ENCODE measurements at regions not wholly inside any gene's neighbourhood (a gene's known extent, or its start where the extent isn't known, plus 50 kb on each side); places are given as distances from the start of the nearest gene placed in this dataset.
"Not testable (repeated sequence)": the region's sequence is repeated elsewhere in the genome, so short reads cannot be mapped to it uniquely, and the experiment has no call there.

DNA sequence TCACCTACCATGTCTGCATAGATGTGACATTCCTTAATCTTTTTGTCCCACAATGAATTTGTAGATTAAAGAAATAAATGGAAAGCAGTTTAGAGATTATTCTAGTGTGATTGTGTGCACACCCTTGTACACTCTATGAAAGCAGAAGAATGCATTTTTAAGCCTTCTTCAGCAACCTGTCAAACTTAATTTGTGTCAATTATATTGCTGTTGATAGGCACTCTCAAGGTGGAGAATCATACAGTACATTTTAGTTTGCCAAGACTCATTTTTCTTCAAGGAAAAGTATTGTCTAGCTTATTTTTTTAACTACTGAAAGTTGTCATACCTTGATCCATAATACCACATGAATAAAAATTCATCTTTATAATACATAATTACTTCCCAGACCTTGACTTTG lies 1898.9 kb downstream of the OLFM4 start:
- no peak for FAIRE-seq

DNA sequence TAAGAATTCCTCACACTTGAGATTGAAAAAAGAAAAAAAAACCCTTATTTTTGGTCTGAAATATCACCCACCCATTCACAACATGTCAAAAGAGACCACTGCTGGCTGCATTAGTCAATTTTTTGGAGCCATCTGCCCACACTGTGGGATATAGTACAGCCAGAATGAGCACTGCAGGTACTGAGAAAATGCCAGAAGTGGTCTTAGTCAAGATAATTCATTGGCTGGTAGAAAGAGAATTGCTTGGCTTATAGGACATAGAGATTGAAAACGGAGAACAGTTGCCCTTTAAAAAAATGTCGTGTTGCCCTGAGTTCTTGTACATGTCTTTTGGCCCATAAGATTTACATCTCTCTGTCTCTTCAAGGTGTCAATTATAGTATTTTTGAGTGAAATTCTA lies 1899.5 kb downstream of the OLFM4 start:
- no peak for FAIRE-seq

DNA sequence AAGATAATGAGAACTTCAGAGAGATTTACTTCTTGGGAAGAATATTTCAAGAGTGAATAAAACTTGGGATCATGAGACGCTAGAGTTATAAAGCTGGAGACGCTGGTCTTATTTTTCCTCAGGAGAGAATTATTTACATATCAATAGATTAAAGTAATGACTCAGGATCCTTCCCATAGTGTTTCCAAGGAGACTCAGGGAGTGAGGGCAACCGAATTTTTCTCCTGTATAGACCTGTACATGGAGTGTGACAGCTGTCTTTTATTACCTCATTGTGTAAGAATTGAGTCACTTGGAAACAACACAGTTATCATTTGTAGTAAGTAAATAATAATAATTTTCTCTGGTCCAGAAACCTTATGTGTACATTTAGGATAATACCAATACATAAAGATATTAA lies 1905.5 kb downstream of the OLFM4 start:
- no peak for FAIRE-seq

DNA sequence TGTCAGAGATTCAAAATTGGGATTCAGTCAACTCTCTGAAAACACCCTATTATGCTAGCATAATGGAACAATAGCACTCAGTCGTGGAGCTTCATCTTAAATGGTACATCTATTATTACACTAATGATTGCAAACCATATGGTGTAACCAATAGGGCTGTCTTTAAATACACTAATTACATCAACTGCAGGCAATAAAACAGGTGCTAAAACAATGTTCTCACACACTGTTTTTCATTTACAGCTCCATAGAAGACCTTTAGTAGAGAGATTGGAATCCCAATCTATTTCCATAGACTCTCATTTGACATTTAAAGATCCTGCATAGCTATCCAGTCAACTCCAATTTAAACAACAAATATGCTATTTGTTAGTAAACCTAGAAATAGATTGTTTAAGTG lies 1917.4 kb downstream of the OLFM4 start:
- no peak for FAIRE-seq

DNA sequence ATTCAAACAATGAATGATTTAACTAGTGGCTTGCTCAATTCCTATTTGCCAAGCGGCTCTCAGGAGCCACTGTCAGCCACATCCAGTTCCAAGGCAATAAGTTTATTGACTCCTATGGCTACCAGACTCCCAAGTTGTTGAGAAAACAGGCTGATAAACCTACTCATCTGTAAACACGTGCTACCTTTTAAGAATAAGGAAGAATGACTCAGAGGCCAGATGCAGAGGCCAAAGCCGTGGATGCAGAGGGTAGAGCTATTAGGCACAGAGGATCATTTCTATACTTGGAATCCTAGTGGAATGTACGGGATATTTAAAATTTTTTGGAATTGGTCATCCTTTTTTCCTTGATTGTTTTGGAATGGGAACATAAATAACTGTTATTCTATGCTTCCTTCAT lies 1921.1 kb downstream of the OLFM4 start:
- no peak for FAIRE-seq

DNA sequence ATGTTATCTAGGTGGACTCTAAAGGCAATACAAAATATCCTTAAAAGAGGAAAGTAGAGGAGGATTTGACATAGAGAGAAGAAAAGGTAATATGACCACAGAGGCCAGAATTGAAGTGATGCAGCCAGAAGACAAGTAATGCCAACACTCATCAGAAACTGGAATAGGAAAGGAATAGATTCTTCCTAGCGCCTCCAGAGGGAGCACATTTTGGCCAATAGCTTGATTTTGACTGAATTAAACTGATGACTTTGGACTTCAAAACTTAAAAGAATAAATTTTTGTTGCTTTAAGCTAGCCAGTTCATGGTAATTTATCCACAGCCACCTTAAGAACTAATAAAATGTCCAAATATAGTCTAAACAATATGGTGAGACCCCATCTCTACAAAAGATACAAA lies 1921.9 kb downstream of the OLFM4 start:
- FAIRE-seq = no peak

DNA sequence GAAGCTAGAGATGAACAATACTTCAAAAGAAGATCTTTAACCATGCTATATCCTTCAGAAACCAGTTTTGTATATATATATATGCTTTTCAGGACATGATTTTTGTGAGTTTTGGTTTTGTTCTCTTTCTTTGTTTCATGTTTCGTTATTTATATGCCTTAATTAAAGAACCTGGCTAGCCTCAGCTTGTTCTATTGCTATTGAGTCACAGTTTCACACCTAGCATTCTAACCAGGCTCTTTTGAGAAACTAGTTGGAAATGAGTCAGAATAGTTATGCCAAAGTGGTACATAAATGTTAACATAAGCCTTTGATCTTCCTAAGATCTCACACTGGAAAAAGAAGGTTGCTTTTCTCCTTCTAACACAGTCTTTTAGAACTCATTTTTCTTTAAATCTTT lies 1925.2 kb downstream of the OLFM4 start:
- no peak for FAIRE-seq

DNA sequence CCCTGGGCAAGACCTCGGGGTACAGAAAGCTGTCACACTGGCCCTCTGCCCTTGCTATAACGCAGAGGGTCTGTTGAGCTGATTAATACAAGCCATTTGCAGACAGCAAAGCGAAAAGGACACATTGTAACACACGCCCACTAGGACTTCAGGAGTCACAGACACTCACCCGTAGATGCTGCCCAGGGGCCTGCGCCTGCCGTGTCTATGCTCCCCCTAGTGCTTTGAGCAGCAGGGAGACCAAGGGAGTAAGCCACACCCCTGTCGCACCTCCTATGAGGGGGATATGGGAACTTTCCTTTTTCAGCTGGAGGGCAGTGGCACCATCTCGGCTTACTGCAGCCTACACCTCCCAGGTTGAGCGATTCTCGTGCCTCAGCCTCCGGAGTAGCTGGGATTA lies 1930.2 kb downstream of the OLFM4 start:
- FAIRE-seq = no peak

DNA sequence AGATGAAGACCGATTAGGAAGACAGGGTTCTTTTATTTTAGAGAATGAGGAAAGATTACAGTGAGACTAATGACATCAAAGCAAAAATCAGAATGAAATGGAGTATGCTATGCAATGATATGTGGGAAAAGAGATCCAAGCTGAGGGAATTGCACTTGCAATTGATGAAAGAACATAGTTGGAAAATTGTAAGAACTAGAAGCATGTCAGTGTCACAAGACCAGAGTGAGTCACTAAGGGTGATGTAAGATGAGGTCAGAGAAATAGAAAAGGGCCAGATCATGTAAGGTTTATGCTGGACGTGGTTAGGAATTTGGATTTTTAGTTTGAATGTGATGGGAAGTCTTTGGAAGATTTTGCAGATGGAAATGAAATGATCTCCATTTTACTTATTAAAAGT lies 1937.3 kb downstream of the OLFM4 start:
- FAIRE-seq = no peak

DNA sequence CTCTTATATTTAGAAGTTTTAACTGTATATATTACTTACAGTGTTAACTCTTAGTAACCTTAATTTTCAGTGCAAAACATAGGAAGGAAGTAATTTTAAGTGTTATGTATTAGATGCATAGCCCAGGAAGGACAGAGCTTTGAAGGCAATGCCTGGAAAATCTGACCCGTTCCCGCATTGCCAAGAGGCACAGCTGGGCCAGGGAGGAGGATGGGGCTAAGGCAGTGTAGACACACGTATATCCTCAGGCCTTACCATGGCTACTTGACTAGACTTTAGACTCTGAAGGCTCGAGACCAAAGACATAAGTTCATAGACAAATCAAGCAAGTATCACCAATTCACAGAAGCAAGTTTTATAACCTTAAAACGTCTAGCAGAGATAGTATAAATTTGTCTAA lies 1944.2 kb downstream of the OLFM4 start:
- FAIRE-seq = no peak

DNA sequence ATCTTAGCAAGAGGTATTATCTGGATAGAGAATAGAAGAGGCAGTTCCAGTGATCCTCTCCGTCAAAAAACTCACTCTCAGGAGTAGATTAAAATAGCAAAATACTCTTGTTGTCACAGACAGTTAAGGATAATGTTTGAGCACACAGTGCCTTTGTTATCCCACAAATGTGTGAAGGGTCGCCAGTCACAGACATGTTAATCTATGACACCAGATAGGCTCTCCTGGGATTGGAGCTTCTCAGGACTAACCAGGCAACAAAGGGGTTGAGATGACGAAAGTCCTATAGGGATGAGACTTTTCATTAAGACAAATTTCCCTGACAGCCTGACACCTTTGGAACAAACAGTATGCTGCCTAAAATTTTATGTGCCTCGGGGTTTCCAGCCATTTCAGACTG lies 1947.1 kb downstream of the OLFM4 start:
- no peak for FAIRE-seq

DNA sequence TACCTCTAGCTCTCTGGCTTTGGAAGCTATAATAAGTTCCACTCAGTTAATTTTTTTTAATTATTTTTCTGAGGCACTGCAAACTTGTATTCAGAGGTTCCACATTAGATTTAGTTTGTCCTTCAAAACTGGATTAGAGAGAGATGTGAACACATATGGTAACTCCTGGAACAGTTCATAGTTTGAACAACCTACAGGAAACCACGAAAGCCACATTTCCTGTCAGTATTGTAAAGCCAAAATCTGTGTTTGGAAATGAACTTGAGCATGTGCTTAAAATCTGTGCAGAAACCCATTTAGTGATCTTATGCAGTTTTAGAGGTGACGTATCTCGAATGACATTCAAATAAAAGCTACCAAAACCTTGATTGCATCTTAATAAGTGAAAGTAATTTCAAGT lies 1952.0 kb downstream of the OLFM4 start:
- no peak for FAIRE-seq

DNA sequence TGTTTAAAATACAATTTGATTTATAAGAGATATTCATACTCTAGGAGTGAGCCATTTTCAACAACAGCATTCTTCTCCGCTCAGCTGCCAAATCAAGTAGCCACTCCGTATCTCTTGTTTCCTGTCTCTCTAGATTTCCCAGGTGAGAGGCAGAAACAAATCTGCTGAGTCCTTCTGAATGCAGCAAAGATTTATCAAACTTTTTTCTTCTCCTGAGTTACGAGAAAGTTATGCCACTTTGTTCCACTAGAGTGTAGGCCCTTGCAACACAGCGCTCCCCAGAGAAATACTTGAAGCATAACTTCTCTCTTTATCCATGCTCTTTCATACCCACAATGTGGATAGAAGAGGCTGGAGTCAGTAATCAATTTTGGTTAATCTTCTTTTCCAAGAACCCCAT lies 1960.8 kb downstream of the OLFM4 start:
- no peak for FAIRE-seq

DNA sequence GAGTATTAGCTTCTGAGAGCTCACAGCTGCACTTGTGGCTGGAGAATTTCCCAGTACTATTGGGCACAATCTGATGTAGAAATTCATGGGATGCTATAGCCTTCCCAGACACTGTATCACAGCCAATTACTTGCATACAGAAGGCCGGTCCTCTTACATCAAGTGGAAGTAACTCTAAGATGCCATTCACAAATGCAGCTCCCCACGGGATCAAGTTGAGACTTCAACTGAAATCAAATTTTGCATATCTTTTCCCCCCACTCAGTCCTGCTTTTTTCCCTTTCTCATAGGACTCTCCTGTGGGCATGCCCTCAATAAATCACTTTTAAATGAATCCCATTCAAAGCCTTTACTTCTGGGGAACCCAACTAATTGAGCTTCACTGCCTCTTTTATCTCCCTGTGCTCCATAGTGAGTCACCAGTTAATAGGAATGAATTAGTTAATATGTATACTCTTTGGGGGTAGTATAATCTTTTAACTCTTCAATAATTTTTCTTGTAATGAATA lies 1970.8 kb downstream of the OLFM4 start:
- no peak for FAIRE-seq

DNA sequence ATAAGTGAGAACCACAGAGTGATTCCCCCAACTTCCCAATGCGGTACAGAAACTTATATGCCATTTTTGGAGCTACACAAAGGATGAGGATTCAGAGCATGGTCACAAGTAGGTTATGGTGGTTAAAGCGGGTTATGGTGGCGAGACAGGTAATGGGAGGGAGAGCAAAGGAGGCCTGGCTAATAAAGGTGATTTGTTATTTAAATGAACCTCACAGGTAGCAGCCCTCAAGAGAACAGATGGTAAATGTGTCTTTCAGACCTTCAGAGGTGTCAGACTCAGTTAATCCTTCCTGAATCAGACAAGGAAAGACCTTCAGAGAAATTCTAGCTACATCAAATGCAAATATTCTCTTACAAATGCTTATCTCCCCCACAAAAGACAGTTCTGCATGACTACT lies 1971.4 kb downstream of the OLFM4 start:
- FAIRE-seq = no peak

DNA sequence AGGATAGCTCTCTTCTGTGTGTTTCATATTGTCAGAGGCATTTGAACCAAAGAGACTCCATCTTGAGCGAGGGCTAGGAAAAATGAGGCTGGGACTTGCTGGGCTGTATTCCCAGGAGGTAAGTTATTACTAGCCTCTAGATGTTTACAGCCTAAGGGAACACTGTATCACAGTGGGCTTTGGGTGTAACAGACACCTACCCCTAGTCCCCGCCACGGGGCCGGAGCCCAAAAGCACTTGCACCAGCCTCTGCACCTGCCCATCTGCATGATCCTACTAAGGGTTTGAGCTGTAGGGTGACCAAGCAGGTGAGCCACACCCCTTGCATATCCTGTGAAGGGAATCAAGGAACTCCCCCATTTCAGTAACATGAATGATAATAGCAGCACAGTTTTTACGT lies 1972.2 kb downstream of the OLFM4 start:
- FAIRE-seq = no peak

DNA sequence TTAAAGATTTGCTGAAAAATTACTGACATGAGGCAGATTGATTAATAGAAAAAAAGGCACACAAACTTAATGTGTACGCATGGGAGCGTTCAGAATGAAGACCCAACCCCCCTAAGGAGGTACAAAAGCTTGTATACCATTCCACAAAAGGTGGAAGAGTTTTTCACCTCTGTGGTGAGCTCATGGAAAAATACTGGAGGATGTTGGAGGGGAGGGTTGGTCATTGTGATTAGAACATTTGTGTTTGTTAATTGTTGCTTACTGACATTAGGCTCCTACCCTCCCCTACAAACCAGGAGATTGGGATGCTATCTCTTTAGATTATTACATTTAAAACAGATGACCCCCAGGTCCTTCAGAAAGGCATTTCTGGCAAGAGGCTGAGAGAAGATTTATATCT lies 1973.3 kb downstream of the OLFM4 start:
- FAIRE-seq = no peak

DNA sequence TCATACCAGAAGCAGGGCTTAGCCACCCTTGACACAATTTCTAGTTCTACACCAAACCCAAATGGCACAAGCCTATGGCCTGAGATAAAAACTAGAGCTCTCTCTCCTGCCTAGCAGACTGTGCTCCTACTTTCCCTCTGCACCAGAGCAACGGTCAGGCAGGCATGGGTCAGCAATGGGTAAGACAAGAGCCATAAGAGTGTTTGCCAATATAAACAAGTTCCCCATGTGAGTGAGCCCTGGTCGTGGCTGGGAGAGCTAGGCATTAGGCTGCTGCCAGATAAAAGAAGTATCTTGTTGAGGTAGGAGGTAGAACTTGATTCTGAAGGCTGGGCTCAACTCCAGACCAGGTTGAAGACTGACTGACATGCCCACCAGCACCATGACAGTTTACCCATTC lies 1979.1 kb downstream of the OLFM4 start:
- FAIRE-seq = no peak

DNA sequence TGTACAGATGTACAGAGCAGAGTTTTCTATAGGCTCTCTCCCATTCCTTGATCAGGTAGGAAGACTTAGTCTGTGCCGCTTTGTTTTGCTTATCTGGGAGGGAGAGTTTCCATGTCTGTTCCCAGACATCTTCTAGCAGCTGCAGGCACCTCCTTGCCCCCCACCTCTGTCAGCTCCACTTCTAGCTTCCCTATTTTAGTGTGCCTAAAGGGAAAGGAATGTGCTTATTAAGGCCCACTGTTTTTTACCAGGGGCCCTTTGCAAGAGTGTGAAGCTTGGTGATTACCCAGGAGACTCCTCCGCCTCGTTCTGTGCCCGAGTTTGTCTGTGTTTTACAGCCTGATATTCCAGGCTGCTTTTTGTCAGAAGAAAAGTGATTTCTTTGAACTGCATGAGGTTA lies 1984.4 kb downstream of the OLFM4 start:
- no peak for FAIRE-seq

DNA sequence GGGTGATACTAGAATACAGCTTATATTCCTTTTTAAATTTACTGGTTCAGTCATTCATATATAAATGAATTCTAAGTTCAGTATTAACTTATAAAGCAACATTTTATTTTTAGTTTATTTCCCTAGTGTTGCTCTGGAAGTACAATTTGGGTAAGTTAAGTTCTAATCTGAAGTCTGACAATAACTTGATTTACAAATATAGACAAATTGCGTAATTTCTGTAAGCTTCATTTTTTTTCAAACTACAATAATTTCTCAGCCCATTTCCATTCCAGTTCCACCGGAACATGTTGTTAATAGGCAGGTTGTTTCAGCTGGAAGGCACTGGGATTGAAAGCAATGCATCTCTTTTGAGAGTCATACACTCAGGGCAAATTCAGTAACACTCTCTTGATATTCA lies 2000.7 kb downstream of the OLFM4 start:
- FAIRE-seq = no peak

DNA sequence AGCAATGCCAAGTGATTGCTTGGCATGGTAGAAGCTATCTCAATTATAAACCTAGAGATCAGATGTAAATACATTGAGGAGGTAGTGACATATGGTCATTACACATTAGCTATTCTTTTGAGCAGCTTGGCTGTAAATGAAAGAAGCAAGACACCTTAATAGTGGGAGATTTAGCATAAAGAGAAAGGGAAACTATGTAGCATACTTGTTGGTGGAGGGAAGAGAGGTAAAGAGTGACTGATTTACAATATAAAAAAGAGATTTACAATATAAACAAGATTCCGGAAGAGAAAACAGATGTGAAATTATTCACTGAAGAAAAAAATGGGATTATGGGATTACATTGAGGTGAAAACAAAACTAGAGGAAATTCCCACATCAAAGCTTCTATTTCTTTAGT lies 2009.6 kb downstream of the OLFM4 start:
- no peak for FAIRE-seq

DNA sequence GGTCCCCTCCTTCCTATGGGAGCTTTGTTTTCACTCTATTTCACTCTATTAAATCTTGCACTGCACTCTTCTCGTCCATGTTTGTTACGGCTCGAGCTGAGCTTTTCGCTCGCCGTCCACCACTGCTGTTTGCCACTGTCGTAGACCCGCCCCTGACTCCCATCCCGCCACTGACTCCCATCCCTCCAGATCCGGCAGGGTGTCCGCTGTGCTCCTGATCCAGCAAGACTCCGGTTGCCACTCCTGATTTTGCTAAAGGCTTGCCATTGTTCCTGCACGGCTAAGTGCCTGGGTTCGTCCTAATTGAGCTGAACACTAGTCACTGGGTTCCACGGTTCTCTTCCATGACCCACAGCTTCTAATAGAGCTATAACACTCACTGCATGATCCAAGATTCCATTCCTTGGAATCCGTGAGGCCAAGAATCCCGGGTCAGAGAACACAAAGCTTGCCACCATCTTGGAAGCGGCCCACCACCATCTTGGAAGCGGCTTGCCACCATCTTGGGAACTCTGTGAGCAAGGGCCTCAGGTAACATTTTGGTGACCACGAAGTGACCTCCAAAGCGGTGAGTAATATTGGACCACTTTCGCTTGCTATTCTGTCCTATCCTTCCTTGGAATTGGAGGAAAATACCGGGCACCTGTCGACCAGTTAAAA lies 2025.4 kb downstream of the OLFM4 start:
- FAIRE-seq = not testable (repeated sequence)

DNA sequence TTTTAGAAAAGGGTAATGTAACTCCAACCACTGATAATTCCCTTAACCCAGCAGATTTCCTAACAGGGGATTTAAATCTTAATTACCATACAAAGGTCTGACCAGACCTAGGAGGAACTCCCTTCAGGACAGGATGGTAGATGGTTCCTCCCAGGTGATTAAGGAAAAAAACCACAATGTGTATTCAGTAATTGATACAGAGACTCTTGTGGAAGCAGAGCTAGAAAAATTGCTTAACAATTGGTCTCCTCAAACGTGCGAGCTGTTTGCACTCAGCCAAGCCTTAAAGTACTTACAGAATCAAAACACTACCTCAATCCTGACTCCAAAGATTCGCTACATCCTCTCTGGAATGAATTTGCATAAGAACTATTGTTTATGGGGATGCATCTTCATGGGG lies 2027.1 kb downstream of the OLFM4 start:
- FAIRE-seq = not testable (repeated sequence)

DNA sequence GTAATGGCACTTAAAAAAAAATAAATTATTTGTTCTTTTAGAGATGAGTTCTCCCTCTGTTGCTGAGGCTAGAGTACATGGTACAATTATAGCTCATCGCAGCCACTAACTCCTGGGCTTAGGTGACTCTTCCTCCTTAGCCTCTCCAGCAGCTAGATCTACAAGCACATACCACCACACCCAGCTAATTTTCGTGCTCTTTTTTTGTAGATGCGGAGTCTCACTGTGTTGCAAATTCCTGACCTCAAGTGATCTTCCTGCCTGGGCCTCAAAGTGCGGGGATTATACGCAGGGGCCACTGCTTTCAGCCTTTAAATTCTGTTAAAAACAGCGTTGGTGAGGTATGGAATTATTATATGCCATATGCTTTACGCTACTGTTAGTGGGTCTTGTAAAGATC lies 2034.0 kb downstream of the OLFM4 start:
- no peak for FAIRE-seq

DNA sequence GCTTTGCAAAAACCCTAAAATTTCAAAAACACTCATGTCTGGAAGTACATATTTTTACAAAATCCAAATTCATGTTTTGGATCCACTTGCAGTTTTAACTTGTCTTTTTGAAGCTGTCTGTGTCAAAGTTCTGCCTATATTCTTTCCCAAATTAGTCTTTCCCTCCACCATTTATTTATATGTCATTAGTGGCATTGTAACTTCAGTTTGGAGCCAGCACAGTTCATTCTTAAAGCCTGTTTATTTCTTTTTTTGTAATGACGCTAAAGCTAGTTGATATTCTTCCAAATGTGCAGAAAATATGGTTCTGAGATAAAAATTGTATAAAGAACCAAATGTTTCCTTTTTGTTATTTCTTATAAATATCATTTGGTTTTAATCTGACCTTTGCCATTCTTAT lies 2039.3 kb downstream of the OLFM4 start:
- no peak for FAIRE-seq

DNA sequence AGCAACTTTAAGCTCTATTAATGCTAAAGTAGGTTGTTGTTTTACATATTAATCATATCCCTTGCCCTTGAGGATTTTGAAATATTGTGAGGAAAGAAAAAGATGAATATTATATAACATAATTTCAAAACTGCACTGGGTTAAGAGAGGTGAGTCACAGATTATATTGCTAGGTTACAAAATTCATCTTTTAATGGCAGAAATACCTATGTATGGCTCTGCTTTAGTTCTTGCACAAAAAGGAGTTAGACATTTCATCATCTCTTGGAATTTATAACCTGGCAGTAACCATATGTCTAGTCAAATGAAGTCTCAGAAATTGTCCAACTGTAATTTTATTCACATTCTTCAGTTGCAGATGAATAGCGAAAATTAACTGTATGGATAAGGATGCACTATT lies 2041.1 kb downstream of the OLFM4 start:
- no peak for FAIRE-seq

All from colon (tissue), 2 donors.